Keratinocyte (primary cell): ENCODE measurements at regions not wholly inside any gene's neighbourhood (a gene's known extent, or its start where the extent isn't known, plus 50 kb on each side); places are given as distances from the start of the nearest gene placed in this dataset.

Experiments used
- CTCF ChIP-seq, 3 experiments: IDR thresholded peaks in 1 of 3; conservative IDR thresholded peaks in 1 of 3; optimal IDR thresholded peaks in 1 of 3; 2 replicates in 2 of 3; 3 replicates in 1 of 3; pipeline versions ENCODE3 to v1.5.1; 2011; ENCODE audit warnings: low read length in 3 of 3, mild to moderate bottlenecking in 3 of 3, moderate library complexity in 2 of 3, control low read depth in 1 of 3, inconsistent platforms in 1 of 3; ENCODE audit not compliant: insufficient read depth in 2 of 3; ENCODE audit errors: extremely low read depth in 1 of 3
- EZH2 ChIP-seq: IDR thresholded peaks from one replicate; pipeline ENCODE4 v1.6.1; 2012; ENCODE audit warnings: inconsistent platforms, mild to moderate bottlenecking, low read length, moderate library complexity

- peak in 1 of 3 experiments; percentile 12 for TF ChIP-seq CTCF (optimal IDR thresholded peaks at IDR 0.05 in 1 of 3, IDR thresholded peaks at IDR 0.05 in 1 of 3, conservative IDR thresholded peaks at IDR 0.05 in 1 of 3; ENCODE audit: extremely low read depth in 1 of 3, insufficient read depth in 2 of 3, low read length in 3 of 3)
- no peak for TF ChIP-seq EZH2
These were observed 456.3 kb upstream of the ERCC4 start for GRCh38 chr16:13463619-13464018.
